Fibroblast of lung (primary cell): ENCODE measurements at regions not wholly inside any gene's neighbourhood (a gene's known extent, or its start where the extent isn't known, plus 50 kb on each side); places are given as distances from the start of the nearest gene placed in this dataset.

ENCODE experiments used
- DNase-seq, 2 donors: peaks; one replicate each; pipeline versions ENCODE4 v3.0.0 to v3.0.0-alpha.2; 2010; ENCODE audit warnings: low read depth in 2 of 2
- H2AFZ ChIP-seq: 2 replicates; pipeline ENCODE4 v1.5.1; 2012; ENCODE audit warnings: low read length, control low read depth, inconsistent platforms
- H3K27ac ChIP-seq: 2 replicates; pipeline ENCODE4 v1.5.1; 2011; ENCODE audit warnings: low read length, control low read depth; ENCODE audit not compliant: insufficient read depth
- H3K27me3 ChIP-seq: 2 replicates; pipeline ENCODE4 v1.5.1; 2011; ENCODE audit warnings: mild to moderate bottlenecking, low read length; ENCODE audit not compliant: control insufficient read depth, insufficient read depth
- H3K36me3 ChIP-seq: 2 replicates; pipeline ENCODE4 v1.5.1; 2011; ENCODE audit warnings: low read length; ENCODE audit not compliant: control insufficient read depth, insufficient read depth
- H3K4me1 ChIP-seq: 2 replicates; pipeline ENCODE4 v1.5.1; 2011; ENCODE audit warnings: low read length; ENCODE audit not compliant: control insufficient read depth, insufficient read depth; ENCODE audit errors: extremely low read depth
- H3K4me2 ChIP-seq: 2 replicates; pipeline ENCODE4 v1.5.1; 2011; ENCODE audit warnings: low read length, control low read depth; ENCODE audit not compliant: insufficient read depth; ENCODE audit errors: extremely low read depth
- H3K4me3 ChIP-seq, 4 experiments: fragments of 200-600 bp in 1 of 4; sonication (generic) in 1 of 4; replicated peaks in 1 of 4; 2 replicates each; pipeline ENCODE4 v1.5.1; 2011 to 2016; ENCODE audit warnings: low read length in 4 of 4, low read depth in 3 of 4, mild to moderate bottlenecking in 3 of 4, control low read depth in 2 of 4, inconsistent platforms in 1 of 4, mixed read lengths in 1 of 4; ENCODE audit not compliant: insufficient read depth in 1 of 4; ENCODE audit errors: control extremely low read depth in 1 of 4
- H3K79me2 ChIP-seq: 2 replicates; pipeline ENCODE4 v1.5.1; 2012; ENCODE audit warnings: mild to moderate bottlenecking, low read length, inconsistent platforms; ENCODE audit not compliant: control insufficient read depth, insufficient read depth
- H3K9ac ChIP-seq: 2 replicates; pipeline ENCODE4 v1.5.1; 2011; ENCODE audit warnings: mild to moderate bottlenecking, low read length, control low read depth; ENCODE audit not compliant: insufficient read depth
- H3K9me3 ChIP-seq: 2 replicates; pipeline ENCODE4 v1.5.1; 2012; ENCODE audit warnings: low read depth, low read length; ENCODE audit not compliant: control insufficient read depth, insufficient read depth
- H4K20me1 ChIP-seq: 2 replicates; pipeline ENCODE4 v1.5.1; 2011; ENCODE audit warnings: low read length; ENCODE audit not compliant: control insufficient read depth, insufficient read depth; ENCODE audit errors: extremely low read depth
- EZH2 ChIP-seq: IDR thresholded peaks from 2 replicates; pipeline ENCODE4 v1.5.1; 2012; ENCODE audit warnings: low read length, control low read depth, mild to moderate bottlenecking; ENCODE audit errors: missing control alignments
- TF ChIP-seq, protein P1 (sequence below), 2 donors: IDR thresholded peaks in 1 of 2; conservative IDR thresholded peaks in 1 of 2; 1 replicate in 1 of 2; 2 replicates in 1 of 2; pipeline ENCODE4 v1.5.1; 2011 to 2012; ENCODE audit warnings: low read length in 2 of 2, control low read depth in 1 of 2, inconsistent platforms in 1 of 2, low read depth in 1 of 2, mild to moderate bottlenecking in 1 of 2

- Histone ChIP-seq H3K9me3 (no peaks in the 10 kb centered on the region), H4K20me1 (no peaks in the 10 kb centered on the region), H3K27me3 (no peaks in the 10 kb centered on the region), H3K27ac (no peak overlapping the region), H3K79me2 (no peaks in the 10 kb centered on the region), H2AFZ (no peak overlapping the region), H3K36me3 (no peaks in the 10 kb centered on the region), H3K4me1 (no peaks in the 10 kb centered on the region), H3K4me2 (no peak overlapping the region), H3K9ac (no peak overlapping the region), H3K4me3 (no peak overlapping the region)
- TF ChIP-seq, protein P1, sequence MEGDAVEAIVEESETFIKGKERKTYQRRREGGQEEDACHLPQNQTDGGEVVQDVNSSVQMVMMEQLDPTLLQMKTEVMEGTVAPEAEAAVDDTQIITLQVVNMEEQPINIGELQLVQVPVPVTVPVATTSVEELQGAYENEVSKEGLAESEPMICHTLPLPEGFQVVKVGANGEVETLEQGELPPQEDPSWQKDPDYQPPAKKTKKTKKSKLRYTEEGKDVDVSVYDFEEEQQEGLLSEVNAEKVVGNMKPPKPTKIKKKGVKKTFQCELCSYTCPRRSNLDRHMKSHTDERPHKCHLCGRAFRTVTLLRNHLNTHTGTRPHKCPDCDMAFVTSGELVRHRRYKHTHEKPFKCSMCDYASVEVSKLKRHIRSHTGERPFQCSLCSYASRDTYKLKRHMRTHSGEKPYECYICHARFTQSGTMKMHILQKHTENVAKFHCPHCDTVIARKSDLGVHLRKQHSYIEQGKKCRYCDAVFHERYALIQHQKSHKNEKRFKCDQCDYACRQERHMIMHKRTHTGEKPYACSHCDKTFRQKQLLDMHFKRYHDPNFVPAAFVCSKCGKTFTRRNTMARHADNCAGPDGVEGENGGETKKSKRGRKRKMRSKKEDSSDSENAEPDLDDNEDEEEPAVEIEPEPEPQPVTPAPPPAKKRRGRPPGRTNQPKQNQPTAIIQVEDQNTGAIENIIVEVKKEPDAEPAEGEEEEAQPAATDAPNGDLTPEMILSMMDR (conservative IDR thresholded peaks at IDR 0.05 in 1 of 2, IDR thresholded peaks at IDR 0.05 in 1 of 2; ENCODE audit: low read depth in 1 of 2, low read length in 2 of 2) = no peak
- no peak for TF ChIP-seq EZH2
- no peak for DNase-seq
These were observed 115.8 kb downstream of the BCOR start for GRCh38 chrX:39981946-39982345.

- H3K27ac ChIP-seq = no peak overlapping the region
- H3K36me3 ChIP-seq = no peaks in the 10 kb centered on the region
- H4K20me1 ChIP-seq = no peaks in the 10 kb centered on the region
- no peak for DNase-seq
- no peak for TF ChIP-seq EZH2
- TF ChIP-seq, protein P1 (conservative IDR thresholded peaks at IDR 0.05 in 1 of 2, IDR thresholded peaks at IDR 0.05 in 1 of 2; ENCODE audit: low read depth in 1 of 2, low read length in 2 of 2) = no peak
- no peak overlapping the region for H2AFZ ChIP-seq
- no peaks in the 10 kb centered on the region for H3K27me3 ChIP-seq
- no peaks in the 10 kb centered on the region for H3K4me1 ChIP-seq
- H3K4me2 ChIP-seq = no peak overlapping the region
- H3K9me3 ChIP-seq = no peaks in the 10 kb centered on the region
- H3K4me3 ChIP-seq = no peak overlapping the region
- no peak overlapping the region for H3K9ac ChIP-seq
- H3K79me2 ChIP-seq = no peaks in the 10 kb centered on the region
These were observed 114.8 kb downstream of the BCOR start for GRCh38 chrX:39982948-39983347.

- Histone ChIP-seq H3K36me3 (no peaks in the 10 kb centered on the region), H4K20me1 (no peaks in the 10 kb centered on the region), H3K4me3 (no peak overlapping the region), H3K79me2 (no peaks in the 10 kb centered on the region), H3K4me1 (no peaks in the 10 kb centered on the region), H3K9me3 (no peaks in the 10 kb centered on the region), H3K9ac (no peak overlapping the region), H3K27ac (no peak overlapping the region), H3K4me2 (no peak overlapping the region), H3K27me3 (no peaks in the 10 kb centered on the region), H2AFZ (no peak overlapping the region)
- peak; percentile 44 to 75 for DNase-seq
- no peak for TF ChIP-seq EZH2
- TF ChIP-seq, protein P1 (conservative IDR thresholded peaks at IDR 0.05 in 1 of 2, IDR thresholded peaks at IDR 0.05 in 1 of 2; ENCODE audit: low read depth in 1 of 2, low read length in 2 of 2) = no peak
These were observed 114.0 kb downstream of the BCOR start for GRCh38 chrX:39983715-39984114.
